Brain pericyte (primary cell): ENCODE measurements at regions not wholly inside any gene's neighbourhood (a gene's known extent, or its start where the extent isn't known, plus 50 kb on each side); places are given as distances from the start of the nearest gene placed in this dataset.
A peak's percentile ranks its signal among the peaks of the same experiment; 100 is the strongest.
"Not testable (repeated sequence)": the region's sequence is repeated elsewhere in the genome, so short reads cannot be mapped to it uniquely, and the experiment has no call there.

Experiments used
- DNase-seq: peaks from one replicate; pipeline ENCODE4 v3.0.0-alpha.2; 2012; ENCODE audit warnings: low read depth, low spot score

DNA sequence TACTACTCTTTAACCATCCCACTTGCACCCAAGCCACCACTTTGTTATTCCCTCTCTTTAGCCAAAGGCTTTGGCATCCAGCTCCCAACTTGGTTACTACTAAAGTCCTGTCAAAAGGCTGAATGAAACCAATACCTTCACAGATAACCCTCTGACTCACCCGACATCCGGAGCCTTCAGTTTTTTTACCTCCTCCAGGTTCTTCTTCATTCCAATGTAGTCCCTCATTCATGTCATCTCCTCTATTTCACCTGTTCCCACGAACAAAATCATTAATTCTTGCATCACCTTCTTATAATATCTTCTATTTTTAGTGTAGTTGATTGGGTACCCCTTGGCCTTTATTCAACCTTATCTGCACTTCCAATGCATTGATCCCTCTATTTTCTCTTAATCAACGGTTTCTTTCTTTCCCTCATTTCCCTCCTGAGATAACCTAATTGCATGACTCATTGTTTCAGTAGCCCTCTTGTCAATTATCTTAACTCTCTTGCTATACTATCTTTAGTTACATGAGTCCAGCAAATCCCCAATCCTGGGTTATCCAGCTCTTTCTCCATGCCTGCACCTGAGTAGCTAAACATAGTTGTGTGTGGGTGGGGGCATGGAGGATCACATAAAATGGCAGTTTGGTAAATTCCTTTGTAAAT, 87.2 kb upstream of the COL1A2 start:
- DNase-seq = no peak

DNA sequence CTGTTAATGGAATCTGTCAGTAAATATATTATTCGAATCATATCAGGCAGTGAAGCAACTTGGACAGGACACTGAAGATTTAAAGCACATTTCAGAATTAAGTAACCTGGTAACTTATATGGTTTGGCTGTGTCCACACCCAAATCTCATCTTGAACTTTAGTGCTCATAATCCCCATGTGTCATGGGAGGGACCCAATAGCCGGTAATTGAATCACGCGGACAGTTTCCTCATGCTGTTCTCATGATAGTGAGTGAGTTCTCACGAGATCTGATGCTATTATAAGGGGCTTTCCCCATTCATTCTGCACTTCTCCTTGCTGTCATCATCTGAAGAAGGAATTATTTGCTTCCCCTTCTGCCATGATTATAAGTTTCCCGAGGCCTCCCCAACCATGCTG, 83.2 kb upstream of the COL1A2 start:
- no peak for DNase-seq

GRCh38 chr7:94313926-94314325, 80.8 kb upstream of the COL1A2 start:
- DNase-seq = peak; percentile 66

GRCh38 chr7:94314413-94315410, 80.0 kb upstream of the COL1A2 start:
- no peak for DNase-seq

DNA sequence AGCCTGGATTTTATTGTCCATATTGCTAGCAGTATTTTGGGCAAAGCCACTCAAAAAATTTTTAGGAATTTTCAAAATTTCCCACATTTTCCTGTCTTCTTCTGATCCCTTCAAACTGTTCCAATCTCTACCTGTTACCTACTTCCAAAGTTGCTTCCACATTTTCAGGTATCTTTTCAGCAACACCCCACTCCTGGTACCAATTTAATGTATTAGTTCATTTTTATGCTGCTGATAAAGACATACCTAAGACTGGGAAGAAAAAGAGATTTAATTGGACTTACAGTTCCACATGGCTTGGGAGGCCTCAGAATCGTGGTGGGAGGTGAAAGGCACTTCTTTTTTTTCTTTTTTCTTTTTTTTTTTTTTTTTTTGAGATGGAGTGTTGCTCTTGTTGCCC, 73.6 kb upstream of the COL1A2 start:
- DNase-seq = not testable (repeated sequence)

DNA sequence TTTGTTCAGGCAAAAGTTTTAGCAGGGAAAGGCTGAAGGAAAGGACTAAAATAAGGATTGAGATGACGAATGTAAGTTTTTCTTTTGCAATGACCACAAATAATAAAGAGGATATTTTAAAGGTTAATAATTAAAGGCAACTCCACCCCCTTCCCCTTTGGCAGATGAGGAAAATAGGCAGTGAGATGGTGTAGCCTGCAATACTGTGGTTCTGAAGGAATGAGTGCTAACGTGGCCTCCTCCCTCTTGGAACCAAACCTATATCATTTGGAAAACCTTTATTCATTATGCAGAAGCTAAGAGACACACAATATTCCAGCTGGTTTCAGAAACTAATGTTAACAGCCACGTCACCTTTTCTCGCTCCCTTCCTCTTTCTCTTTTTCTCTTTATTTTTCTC, 70.9 kb upstream of the COL1A2 start:
- DNase-seq = no peak

DNA sequence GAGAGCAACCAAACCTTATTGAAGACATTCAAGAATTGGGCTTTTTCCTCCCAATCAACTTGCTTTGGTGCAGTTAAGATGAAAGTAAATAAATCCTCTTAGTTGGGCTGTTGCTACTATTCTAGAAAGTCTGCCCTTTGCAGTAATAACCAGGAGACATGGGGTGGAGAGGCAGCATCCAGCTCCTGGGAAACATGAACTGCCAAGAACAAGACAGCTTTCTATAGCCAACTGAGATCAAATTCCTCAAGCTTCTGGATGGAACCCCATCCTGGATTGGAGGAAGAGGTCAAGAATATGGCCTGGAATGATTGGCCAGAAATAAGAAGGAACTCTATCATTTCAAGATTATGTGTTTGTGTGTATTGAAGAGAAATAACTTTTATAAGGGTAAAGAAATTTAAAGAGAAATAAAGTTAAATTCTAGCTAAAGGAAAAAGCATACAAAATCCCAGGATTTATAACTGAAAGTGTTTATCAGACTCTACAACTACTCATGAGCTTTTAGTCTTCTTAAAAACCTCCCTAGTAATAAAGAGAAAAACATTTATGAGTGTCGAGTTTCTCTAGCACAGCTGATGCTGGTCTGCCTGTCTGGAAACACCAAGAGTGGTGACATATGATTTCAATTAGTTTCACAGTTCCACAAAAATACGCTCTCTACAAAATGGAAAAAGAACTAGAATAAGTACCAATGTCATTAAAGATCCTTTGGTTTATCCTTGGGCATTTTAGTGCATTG, 70.1 kb upstream of the COL1A2 start:
- DNase-seq = no peak

DNA sequence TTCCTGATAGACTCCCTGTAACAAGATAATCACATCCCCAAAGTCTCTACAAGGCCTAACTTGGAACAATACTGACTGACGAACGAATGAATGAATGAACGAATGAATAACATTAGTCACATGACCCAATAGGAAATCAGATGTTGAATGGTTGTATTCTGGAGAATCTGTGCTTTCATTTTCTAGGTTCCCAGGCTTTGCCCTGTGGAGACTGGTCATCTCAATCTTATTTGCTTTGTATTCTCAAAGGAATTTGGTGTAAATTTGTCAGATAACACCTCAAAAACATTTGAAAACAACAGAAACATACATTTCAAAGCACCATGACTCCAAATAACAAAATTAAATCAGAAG, 69.6 kb upstream of the COL1A2 start:
- no peak for DNase-seq

DNA sequence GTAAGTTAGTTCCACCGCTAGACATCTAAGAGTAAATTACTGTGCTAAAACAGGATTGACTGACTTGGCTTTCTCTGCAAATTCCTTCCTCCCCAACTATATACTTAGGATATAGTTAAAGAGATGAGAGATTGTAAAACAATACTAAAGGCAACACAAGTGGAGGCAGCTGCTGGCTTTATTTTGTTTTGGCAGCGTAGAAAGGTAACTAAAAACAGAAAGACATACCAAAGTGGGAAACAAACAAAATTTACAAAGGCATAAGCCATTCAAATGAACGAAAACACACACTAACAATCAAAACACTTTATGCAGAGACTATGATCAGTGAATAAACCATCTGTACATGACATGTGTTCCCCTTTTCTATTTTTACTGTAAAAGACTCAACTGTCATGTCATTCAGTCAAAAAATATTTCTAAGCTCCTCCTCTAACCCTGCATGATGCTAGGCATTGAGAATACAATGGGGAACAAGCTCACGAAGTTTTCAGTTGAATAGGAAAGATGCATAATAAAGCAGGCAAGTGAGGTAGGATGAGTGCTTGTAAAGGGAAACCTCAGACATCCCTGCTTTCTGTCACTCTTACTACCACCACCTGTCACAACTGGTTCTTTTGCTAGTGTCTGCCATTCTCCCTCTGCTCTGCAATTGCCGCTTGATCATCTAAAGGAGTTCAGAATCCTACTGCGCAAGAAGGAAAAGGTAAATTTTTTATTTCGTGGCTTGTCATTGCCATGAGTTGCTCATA, 64.2 kb upstream of the COL1A2 start:
- no peak for DNase-seq

GRCh38 chr7:94332571-94332970, 62.1 kb upstream of the COL1A2 start:
- DNase-seq = no peak

GRCh38 chr7:94333810-94334209, 60.9 kb upstream of the COL1A2 start:
- no peak for DNase-seq

DNA sequence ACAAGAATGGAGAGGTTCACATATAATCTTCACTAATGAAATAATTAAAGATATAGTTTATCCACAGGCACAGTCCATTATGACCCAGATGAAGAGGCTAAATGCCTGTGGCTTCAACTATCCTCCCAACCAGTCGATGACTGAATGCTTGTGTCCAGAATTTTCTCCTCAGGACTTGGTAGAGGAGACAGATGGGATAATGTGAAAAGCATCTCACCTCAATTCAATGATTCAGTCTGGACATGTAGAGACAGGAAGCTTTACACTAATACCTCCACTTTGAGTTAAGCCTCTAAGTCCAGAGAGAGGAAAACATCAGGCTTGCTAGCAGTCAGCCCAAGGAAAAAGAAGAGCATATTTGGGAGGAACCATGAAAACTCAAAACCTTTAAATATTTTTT, 59.1 kb upstream of the COL1A2 start:
- no peak for DNase-seq

DNA sequence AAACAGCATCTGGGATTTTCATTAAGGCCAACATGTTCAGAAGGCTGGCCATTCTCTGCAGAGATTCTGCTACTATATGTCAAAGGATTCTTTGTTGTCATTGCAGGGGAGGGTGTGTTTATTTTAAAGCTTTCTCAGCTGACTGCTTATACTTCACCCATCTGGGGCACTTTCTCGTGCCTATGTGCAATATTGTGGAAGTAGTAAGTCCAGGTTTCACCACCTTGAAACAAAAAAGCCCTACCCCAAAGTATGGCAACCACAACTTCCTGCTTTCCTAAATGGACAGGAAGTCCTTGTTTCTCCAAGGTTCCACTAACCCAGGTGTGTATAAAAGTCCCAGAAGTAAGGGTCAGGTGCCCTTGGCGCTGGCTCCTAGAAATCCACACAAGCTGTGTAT, 58.7 kb upstream of the COL1A2 start:
- no peak for DNase-seq

DNA sequence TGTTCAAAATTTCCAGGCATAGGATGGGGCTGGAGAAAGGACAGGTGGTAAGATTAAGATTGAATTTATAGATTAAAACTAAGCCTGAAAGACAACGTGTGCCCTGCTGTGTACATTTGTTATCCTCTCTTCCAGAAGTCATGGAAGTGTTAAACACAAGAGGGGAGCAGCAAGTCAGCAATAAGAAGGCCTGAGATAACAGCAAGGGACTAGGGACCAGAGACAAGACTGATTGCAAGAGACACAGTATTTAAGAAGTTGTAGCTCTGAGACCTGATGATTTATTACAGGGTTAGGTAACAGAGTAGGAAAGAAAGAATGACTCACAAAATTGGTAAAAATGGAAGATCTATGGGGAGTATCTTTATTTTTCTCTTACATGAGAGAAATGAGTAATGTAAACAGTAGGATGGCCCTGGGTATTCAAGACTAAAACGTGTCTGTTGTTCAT, 55.7 kb upstream of the COL1A2 start:
- no peak for DNase-seq

DNA sequence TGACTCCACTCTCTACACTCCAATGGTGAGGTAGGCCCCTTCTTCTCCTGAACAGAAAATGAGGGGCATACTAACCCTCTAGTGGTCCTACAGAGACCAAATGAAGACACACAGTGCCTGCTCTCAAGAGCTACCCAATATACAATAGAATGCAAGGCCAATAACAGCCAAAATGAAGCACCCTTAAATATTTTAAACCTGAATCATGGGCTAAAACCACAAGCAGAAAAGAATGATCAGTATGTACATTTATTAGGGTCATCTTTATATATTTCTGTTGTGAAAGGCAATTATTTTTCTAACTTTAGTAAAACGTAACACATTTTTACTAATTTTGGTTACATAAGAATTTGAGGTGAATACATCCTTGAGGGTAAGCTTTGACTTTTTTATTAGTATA, 49.9 kb upstream of the COL1A2 start:
- no peak for DNase-seq
